Activated CD8-positive, alpha-beta memory T cell treated with anti-CD3 and anti-CD28 coated beads, Interleukin-2, amount 50 U/mL, for 48 hours (primary cell): ENCODE measurements at regions not wholly inside any gene's neighbourhood (a gene's known extent, or its start where the extent isn't known, plus 50 kb on each side); places are given as distances from the start of the nearest gene placed in this dataset.

ENCODE experiments used
- DNase-seq: peaks from one replicate; pipeline ENCODE4 v3.0.0-alpha.2; 2020

- no peak for DNase-seq
Measured at GRCh38 chr11:70614034-70614681, 215.8 kb downstream of the CTTN start.

- no peak for DNase-seq
Measured at GRCh38 chr11:70615036-70615875, 216.9 kb downstream of the CTTN start.

DNA sequence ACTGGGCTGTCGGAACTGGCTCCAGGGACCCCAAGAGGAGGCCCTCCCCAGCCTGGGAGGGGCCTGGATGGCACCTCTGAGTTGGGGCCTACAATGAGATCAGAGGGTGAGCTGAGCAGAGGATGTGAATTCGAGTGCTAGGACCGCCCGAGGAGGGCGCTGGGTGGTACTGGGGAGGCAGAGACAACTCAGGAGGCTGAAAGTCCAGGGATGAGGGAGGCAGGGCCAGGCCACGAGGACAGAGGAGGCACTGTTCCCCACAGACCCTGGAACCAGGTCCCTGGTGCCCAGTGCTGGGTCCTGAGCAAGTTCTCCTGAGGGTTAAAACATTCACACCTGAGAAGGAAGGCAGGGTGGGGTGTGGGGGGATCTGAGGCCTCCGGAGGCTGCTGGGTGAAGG is 218.0 kb downstream of the CTTN start:
- DNase-seq: no peak

DNA sequence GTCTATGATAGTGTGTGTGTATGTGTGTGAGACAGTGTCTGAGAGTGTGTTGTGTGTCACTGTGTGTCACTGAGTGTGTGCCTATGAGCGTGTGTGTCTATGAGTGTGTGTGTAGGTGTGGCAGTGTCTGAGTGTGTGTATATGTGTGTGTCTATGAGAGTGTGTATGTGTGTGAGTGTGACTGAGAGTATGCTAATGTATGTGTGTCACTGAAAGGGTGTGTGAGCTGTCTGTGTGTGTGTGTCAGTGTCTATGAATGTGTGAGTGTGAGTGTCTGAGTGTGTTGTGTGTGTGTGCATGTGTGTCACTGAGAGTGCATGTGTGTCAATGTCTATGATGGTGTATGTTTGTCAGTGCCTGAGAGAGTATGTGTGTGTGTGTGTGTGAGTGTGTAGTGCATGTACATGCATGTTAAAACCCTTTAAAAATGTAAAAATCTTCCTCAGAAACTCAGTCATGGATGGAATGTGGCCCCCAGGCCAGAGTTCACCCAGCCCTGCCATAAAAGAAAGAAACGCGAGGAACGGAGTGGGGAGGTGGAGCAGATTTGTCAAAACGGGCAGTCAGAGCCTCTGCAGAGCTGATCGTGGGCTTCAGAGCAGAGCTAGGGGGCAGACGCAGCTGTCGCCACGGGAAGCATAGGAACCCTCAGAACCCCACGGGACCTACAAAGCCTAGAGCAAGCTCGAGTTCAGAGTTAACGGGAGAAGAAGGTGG is 218.8 kb downstream of the CTTN start:
- no peak for DNase-seq

DNA sequence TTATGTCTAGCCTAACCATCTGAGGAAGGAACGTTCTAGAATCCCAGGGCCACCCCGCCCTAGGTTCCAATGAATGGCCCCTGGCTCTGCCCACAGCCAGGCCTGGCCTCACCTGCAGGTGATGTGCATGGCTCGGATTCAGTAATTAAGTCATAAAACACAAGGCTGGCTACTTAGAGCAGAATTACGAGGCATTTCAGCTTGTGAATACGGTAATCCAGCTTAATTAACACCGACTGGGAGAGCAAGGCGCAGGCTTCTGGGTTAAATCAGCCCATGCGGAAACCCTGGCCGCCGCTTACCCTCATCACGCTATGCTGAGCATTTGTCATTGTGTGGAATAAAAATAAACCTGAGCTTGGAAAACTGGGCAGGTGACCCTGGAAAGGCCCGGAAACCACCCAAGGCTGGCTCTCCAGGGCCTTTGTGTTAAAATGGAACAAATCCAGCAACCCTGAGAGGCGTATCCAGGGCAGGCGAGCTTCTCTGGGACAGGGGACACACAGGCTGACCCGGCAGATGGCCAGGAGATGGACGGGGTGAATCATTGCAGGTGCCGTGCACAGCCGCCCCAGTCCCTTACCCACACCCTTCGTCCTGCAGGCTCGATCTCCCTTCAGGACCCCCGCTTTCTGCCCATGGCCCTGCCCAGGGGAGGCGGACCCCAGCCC is 220.2 kb downstream of the CTTN start:
- no peak for DNase-seq

- no peak for DNase-seq
Measured at GRCh38 chr11:70619591-70619990, 221.3 kb downstream of the CTTN start.

GRCh38 chr11:70620510-70621184 is 222.3 kb downstream of the CTTN start:
- no peak for DNase-seq

DNA sequence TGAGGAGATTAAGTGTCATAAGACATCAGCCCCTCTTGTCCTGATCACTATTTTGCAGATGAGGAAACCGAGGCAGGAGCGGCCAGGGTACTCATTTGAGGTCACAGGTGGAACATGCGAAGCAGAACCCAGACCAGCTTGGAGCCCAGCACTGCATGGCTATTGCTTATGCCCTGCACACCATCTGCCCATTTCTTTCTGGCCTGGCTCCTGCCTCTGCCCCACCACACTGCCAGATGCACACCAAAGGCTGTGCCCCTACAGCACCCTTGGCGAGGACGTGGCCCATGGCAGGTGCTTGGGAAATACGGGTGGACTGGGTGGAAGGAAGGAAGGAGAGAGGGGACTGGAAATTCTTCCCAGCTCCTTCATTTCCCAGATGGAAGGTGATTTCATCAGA is 222.9 kb downstream of the CTTN start:
- DNase-seq: no peak

- no peak for DNase-seq
Measured at GRCh38 chr11:70622091-70622490, 223.8 kb downstream of the CTTN start.

DNA sequence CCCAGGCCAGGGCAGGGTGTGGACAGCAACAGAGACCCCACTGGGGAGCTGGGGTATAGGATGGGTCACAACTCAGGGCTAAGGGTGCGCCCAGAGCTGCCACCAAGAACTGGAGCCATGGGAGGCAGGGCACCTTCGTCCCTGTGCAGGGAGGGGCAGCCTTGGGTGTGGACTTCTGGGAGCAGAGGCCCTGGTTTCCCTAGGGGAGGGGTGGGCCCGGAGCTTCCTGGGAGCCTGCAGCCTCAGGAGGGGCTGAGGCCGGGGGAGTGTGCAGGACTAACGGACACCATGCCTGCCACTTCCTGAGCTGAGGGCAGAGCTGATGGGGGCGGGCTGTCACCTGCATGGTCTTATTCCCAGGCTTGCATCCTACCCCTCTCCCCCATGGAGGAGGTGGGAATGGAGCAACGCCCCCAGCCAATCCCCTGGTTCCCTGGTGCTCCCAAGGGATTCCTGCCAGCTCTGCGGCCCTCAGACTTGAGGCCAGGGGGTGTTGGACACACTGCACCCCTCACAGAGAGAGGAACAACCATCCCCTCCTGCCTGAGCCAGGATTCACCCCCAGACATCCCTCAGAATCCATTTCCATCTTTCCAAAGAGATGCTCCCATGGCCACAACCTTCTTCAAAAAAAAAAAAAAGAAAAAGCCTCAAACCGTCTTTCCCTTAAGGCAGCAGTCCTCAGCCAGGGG is 225.7 kb downstream of the CTTN start:
- DNase-seq: no peak

DNA sequence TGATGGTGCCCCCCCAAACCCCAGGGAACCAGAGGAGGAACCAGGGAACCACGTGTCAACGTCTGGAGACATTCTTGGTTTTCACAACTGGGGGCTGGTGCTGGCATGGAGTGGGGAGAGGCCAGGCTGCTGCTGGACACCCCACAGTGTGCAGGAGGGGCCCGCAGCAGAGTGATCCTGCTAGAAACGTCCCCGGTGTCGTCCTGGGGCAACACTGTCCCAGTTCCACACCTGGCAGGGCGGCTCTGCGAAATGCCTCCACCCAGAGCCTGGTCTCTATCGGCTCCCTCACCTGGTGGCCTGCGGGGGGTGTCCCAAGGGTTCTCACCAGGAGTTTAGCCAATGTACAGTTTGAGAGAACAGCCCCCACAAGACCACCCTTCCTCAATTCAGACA is 226.3 kb downstream of the CTTN start:
- DNase-seq: no peak

DNA sequence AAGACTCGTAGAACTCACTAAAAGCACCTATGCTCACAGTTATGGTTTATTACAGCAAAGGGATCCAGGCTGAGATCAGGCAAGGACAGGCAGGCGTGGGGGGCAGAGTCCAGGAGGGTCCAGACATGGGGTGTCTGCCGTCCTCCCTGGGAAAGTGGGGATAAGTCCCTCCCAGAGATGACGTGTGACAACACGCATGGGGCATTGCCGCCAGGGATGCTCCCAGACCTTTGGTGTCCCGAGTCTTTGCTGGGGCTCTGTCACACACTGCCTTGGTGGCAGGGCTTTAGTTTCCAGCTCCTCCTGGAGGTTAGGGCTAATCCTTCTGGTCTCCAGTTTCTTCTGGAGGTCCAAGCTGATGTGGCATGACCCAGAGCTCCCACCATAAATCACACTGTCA is 226.7 kb downstream of the CTTN start:
- no peak for DNase-seq

GRCh38 chr11:70625582-70626518 is 227.5 kb downstream of the CTTN start:
- DNase-seq: no peak

GRCh38 chr11:70627219-70627618 is 228.9 kb downstream of the CTTN start:
- DNase-seq: no peak

DNA sequence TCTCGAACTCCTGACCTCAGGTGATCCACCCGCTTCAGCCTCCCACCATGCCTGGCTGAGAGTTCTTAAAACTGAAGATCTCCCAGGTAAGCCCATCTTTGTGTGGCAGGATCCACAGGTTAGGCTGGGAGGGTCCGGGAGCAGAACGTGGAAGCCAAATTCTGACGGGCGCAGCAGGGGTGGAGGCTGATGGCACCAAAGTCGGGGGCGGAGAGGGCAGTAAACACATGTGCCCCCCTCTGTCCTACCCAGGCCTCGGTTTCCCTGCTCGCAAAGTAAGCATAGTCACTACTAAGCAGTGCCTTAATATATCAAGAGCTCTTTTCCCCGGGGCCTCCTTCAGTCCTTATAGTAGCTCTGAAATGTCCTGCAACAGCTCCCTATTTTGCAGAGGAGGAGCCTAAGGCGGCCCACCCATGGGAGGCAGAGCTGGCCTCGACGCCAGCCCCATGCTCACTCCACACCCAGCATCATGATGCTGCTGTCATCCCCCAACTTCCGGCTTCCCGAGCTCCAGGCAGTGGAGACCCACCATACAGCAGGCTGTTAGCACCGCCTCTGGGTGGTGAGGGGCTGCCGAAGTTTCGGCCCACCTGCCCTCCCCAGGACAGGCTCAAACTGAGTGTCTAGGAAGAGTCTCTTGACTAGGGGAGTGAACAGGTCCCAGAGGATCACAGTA is 230.0 kb downstream of the CTTN start:
- no peak for DNase-seq

GRCh38 chr11:70628855-70629844 is 230.8 kb downstream of the CTTN start:
- no peak for DNase-seq

- DNase-seq: no peak
Measured at GRCh38 chr11:70630068-70630467, 231.7 kb downstream of the CTTN start.

DNA sequence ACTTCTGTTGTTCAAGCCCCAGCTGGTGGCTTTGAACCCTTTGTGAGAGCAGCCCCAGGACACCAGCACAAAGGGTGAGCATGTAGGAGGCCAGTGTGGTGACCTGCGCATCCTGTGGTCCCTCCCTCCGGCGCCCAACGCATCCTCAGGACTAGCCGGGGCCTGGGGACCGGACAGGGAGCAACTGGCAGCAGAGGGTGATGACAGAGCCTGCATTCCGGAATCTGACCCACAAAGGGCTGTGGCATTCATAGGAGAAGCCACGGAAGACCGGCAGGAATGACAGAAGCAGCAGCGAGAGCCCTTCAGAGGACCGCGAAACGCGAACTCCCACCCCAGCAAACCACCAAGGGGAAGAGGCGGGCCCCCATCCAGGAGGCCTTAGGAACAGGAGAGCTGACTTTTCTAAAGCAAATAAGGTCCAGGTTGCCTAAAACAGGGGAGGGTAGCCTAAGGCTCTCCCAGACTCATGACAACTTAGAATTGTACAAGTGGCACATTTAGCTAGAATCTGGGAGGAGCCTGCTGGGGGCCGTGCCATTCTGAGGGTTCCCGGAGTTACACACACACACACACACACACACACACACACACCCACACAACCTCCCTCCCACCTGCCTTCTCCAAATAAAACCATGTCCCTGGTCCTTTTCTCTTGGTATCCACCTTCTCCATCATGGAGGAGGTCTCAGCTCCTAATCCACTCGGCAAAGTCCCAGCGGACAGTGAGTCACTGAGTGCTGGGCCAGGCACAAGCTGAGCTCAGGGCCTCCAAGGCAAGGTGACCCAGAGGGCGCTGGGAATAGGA is 232.7 kb downstream of the CTTN start:
- no peak for DNase-seq
